ENCODE measurements at regions not wholly inside any gene's neighbourhood (a gene's known extent, or its start where the extent isn't known, plus 50 kb on each side); places are given as distances from the start of the nearest gene placed in this dataset.
"Not testable (repeated sequence)": the region's sequence is repeated elsewhere in the genome, so short reads cannot be mapped to it uniquely, and the experiment has no call there.

DNA sequence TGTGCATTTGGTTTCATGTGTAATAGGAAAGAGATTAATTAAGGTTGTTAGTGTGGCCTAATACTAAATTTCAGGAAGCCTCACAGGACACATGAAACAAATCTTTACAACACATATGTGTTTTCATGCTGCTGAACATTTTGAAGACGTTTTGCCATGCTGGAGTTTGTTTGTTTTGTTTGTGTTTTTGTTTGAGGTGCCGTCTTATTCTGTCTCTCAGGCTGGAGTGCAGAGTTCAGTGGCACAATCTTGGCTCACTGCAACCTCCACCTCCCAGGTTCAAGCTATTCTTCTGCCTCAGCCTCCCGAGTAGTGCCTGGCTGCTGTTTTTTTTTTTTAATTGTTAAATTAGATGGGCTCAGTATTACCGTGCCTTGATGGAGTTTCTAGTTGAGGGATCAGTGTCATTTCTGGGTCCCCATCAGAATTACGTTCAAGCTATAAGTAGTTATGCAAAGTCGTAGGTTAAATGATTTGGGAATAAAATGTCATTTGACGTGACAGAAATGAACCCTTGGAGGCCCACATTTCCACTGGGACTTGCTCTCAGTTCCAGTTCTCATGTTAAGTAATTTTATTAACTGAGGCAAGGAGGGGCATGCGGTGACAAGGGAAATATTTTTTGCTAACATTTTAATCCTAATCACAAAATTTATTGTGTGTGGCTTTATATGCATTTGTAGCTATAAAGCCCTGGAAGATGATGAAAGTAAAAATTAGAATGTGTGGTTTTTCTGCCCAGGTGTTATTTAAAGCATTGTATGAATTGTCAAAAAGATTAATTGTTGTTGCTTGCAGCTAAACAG lies 196.9 kb downstream of the TM9SF2 start:
- DNase-seq, result no peak

DNA sequence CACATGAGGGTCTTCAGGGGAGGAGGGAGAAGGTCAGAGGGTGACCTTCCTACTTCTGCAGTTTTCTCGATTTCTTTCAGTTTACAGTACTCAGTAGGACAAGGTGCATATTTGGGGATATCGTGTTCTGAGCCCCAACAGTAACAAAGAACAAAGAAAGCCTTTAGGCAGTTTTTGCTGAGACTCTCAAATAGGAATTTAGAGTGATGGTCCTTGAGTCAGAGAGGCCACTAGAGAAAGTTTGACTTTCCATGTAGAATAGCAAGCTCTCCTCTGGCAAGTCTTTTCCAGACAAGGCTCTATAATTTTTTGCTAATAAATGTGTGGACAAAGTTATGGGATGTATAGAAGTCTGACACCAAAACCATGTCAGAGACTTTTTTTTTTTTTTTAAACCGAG lies 194.6 kb downstream of the TM9SF2 start:
- no peak for DNase-seq

DNA sequence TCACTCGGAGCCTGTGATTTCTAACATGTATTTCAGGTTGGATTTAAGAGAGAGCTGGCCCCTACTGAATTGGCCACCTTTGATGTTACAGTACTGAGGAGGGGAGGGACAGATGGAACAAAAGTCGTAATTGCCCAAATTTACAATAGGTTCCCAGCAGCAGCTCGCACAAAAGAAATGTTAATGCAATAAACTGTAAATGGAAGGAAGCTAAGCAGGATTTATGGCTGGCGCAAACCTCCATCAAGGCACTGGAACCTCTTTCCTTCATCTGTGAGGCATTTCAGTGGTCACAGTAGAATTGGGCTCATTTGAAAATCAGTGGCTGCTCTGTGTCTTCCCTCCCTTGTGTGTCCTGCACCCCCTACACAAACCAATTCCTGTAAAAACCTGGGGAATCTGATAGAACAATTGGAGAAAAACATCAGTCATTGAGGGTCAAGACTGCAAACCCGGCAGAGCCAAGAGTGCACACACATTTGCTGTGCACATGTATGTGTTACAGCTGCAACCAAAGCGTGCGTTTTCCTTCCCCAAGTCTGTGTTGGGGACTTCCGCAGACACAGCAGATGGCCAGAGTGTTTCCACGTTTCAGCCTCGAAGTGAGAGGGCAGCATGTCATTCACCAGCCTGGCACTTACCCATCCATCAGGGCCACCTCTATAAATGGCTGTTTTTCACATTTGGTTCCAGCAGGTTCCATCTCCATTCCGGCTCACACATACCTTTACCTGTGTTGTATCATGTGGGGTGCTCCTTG lies 192.8 kb downstream of the TM9SF2 start:
- no peak for DNase-seq

DNA sequence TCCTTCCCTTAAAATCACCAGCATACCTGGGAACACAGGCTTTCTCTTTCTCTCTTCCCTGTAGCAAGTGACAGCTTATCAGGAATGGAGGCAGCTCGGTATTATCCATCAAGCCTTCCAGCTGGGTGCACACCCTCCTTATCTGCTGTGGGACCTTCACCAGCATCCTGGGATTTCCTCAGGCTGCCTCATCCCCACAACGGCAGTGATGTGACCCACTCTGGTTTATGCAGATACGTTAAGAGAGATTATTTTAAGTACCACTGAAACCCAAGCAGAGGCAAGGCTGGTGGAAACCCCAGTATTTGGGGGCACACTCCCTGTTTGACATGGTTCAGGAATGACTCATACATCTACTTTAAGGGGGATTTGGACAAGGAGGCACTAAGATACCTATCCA lies 192.1 kb downstream of the TM9SF2 start:
- no peak for DNase-seq

DNA sequence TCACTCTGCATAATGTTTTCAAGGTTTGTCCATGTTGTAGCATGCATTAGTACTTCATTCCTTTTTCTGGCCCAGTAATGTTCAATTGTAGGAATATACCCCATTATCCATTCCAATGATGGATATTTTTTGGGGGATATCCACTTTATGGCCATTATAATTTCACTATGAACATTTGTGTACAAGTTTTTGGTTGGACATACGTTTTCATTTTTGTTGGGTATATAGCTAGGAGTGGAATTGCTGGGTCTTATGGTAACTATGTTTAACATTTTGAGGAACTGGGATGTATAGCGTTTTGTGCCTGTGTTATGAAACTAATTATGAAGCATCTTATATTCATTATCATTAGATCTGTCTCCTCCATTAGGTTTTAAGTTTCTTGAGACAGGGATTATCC lies 191.6 kb downstream of the TM9SF2 start:
- DNase-seq, result no peak

DNA sequence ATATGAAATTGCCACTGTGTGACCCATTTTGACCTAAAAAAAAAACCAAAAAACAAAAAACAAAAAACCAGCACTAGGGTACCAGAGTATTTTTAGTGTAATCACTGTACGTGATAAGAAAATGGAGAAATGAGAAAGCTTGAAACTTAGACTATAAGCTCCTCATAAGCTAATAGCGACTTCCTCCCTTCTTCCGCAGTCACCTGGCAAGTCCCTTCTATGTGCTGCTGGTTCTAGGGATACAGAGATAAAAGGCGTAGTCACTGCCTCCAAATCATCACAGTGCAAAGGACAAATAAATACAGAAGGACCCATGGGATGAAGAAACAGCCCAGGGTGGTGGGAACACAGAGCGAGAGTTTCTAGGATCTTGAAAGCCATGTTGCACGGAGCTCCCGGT lies 190.3 kb downstream of the TM9SF2 start:
- DNase-seq, result no peak

DNA sequence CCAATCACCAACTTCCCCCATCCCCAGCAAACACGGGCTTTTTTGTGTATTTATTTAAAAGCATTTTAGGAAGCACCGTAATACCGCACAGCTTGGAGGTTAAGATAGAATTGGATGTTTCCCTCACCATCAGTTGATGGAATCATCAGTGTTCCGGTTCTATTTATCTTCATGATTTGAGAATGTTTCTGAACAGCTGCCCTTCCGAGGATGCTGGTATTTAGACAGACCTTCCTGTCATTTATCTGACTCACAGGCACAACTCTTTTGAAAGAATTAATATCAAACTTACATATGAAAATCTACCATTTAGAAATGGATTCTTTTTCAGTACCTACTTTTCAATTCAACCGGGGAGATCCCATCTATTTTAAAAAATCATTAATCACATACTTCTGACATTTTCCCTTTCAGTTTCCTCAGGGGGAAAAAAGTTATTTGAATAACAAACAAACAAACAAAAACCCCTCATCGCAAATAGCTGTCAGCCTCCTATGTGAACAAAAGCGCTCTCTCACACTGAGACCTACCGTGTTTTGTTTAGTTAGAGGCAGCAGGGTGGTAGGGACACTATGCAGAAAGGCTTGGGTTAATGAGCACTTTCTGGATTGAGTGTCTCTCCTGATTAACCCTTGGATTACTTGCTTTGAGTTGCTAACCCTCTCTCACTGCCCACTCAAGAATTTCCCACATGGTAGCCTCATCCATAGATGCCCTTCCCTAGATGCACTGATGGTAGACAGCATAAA lies 189.3 kb downstream of the TM9SF2 start:
- no peak for DNase-seq

DNA sequence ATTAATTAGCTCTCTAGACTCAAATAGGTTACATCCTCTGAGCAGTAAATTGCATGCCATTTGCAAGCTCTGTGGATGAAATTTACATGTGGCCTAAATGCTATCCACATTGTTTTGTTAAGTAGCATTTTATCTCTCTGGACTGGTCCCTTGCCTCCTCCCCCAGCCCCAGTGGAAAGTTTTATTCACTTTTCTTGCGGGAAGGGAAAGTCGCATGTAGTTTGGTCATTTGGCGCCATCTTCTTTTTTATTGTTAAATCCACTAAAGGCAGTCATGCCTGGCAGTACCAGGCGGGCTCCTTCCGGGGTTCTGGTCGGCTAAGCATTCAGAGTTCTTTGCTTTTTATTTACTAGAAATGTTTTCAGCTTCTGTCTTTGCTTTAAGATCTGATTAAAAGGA lies 188.7 kb downstream of the TM9SF2 start:
- no peak for DNase-seq

DNA sequence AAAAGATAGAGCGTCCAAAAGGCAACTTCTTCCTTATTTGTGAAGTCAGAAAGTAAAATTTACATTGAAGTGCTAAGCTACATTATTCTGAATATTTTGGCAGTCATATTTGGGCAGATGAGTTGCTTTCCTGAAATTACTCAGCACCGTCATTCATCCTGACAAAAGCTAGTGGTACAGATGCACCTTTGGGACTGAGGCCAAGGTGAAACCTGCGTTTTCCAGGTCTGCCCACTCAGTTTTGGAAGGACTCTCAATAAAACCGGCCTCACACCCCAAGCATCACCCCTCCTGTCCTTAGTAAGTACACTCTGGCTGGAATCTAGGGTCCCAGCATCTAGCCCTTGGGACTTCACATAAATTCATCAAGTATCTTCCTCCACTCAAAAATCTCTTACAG lies 187.5 kb downstream of the TM9SF2 start:
- no peak for DNase-seq

DNA sequence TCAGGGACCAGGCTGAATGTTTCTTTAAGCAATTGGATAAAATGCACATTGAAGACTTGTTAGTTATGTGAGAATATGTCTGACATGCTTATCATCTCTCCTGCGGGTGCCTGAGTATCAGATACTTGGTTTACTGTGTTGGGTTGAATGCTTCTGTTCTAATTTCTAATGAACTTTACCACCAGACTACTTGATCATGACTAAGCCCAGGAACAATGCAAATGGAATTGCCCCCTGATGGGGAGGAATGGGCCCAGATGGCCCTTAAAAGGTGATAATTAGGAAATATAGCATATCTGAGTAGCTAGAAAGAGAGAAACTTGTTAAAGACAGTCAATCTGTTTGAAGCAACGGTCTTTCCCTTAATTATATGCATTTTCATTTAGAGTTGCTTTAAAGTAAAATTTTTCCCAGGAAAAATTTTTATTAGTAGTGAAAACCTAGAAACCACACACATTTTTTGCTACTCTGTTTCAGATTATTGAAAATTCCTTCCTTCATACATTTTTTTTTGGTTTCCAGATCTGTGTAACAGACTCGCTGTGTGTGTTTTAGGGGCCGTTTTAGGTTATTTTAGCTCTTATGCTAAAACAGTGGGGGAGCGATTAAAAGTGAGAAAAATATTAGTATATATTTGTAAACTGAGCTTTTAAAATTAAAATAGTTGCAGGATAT lies 186.6 kb downstream of the TM9SF2 start:
- no peak for DNase-seq

DNA sequence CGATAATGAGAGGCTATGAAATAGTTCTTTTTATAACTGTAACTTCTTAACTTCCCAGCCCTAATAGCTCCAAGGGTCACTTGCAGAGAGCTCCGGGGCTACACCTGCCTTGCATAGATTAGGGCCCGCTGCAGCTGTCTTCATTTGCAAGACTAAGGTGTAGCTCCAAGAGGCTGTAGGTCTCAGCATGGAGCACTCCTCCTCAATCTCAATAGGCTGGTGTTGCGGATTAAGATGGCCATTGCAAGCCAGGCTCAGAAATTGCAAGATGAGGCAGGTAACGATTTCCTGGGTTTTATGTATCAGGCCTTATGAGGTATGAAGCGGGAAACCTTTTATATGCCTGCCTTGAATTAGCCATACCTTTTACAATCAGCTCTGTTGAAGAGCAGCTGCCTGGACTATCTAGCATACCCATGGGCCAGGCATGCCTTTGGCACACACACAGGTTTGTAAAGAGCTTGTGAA lies 185.7 kb downstream of the TM9SF2 start:
- no peak for DNase-seq

DNA sequence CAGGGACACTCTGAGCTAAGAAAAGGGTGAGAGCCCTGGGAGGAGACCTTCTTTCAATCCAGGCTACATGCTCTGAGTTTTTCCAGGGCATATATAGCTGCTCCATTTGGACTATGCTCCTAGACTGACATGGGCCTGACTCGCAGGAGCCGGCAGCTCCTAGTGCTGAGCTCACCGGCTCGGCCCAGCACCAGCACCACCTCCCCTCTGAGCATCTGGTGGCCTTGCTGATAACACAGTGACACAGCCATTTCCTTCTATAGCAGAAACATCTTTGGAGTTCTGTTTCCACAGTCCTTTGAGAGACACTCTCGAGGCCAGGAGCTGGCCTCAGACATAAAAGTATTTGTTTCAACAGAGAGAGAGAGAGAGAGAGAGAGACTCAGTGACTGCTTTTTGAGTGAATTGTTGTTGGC lies 184.9 kb downstream of the TM9SF2 start:
- no peak for DNase-seq

DNA sequence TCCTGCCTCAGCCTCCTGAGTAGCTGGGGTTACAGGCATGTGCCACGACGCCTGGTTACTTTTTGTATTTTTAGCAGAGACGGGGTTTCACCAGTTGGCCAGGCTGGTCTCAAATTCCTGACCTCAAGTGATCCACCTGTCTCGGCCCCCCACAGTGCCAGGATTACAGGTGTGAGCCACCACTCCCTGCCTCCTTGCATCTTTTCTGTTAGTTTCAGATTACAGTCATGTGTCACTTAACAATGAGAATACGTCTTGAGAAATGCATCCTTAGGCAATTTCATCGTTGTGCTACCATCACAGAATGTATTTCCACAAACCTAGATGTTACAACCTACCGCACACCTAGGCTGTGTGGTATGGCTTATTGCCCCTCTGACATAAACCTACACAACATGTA lies 180.4 kb downstream of the TM9SF2 start:
- no peak for DNase-seq

DNA sequence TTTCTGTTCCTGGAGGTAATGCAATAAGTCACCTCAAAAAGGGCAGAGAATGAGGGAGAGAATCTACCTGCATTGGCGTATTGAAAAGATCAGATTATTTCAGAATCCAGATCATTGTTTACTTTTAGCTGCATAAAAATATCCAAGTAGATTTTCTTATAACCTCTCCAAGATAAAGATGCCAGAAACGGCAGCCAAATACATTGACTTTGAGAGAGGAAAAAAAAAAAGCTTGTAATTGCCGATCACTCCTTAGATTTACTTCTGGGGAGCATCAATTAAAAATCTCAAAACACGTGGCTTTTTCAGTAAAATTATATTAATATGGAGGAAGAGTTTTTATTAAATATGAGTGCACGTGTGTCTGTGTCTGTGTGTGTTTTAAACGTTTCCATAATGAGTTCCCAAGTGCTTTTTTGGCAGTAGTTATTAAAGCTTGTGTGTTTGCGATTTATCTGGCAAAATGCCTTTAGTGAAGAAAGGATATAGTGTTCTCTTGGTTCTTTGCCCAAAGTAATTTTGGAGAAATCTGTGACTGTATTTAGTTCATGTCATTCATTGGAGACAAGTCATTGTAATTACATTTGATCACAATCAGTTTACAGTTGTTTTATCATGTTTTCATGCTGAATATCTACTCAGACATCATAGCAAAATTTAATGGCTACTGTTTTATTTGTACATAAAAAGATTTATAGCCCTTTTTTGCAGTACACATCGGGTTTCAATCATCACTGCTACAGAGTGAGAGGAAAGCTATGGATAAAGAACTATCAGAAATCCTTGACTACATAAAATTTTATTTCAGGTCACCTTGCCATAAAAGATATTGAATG lies 176.1 kb downstream of the TM9SF2 start:
- no peak for DNase-seq

DNA sequence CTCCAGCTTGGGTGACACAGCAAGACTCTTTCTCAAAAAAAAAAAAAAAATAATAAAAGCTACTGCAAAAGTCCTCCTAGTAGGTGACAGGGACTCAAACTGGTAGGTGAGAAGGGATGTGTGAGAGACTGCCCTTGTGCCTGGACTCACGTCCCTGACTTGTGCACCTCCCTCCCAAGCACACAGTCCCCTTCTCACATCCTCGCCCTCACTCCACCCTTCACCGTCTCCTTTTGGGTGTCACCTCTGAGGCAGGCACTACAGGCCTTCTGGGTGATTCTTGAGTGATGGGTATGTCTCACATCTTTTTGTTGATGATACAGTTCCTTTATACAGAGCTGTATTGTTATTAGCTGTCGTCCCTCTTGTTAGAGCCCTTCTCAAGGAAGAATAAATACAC lies 170.5 kb downstream of the TM9SF2 start:
- no peak for DNase-seq

DNA sequence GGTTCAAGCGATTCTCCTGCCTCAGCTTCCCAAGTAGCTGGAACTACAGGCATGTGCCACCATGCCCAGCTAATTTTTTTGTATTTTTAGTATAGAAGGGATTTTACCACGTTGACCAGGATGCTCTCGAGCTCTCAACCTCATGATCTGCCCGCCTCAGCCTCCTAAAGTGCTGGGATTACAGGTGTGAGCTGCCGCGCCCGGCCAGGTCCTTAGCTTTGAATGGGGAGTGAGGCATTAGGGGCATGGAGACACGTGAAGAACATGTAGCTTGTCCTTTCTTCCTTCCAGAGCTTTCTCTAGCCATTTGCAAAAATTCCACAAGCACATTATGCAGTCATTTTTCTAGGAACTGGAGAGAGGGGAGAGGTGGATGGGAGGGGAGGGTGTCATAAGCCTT lies 167.8 kb downstream of the TM9SF2 start:
- DNase-seq, result not testable (repeated sequence)

DNA sequence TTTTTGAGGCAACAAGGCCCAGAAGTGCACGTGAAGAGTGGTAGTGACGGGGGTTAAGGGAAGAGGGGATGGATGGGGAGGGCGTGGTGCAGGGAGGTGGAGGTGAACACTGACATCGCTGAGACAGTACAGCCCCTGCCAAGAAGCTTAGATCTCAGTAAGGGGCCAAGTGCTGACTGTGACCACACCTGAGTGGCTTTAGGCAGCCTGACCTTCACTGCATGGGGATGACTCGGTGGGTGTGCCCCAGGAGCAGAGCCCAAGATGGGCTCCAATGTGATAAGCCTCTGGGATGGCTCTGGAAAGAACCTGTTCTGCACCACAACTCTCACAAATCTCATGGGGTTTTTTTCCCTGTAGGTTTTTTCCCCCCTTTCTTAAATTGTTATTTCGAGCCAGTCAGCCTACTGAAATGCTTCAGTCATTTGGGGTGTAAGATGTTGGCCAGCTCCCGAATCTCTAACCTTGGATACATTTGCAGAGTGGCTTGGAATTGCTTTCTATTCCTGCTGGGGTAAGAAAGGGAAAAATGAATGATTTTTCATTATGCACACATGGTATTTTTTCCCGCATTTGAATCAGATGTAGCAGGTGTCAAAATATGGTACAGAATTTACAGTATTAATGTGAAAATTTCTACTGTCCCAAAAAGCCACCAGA lies 165.0 kb downstream of the TM9SF2 start:
- DNase-seq, result no peak

DNA sequence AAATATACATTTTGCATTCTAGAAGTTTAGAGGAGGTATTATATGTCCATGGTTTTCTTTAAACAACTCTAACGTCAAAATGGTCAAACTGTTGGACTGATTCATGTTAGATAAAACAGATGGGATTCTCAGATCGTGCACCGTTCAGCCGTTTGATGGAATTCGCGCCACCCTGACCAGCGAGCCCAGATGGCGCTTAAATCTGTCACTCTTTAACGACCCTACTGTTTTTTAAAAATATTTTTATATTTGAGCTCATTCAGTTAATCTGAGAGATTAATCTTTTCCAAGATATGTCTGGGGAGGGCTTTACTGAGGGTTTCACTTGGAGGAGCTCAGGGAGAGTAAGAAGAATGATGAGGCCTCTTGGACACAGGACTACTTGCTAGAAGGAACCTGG lies 164.4 kb downstream of the TM9SF2 start:
- DNase-seq, result no peak

DNA sequence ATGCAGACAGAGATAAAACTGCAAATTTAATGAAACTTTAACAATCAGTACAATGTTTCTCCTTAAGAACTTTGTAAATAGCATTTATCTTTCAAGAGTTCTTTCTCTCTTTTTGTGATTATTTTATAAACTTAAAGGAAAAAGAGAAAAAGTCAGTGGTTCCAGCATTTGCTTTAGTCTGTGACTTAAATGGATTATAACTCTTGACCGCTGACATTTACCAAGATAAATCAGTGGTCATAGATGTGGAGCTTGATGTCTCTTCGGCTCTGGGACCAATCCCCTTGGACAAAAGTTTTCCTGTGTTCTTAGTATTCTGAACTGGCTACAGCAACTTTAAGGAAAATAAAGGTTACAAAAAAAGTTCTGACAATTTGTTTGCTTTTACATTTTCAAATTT lies 162.6 kb downstream of the TM9SF2 start:
- no peak for DNase-seq

DNA sequence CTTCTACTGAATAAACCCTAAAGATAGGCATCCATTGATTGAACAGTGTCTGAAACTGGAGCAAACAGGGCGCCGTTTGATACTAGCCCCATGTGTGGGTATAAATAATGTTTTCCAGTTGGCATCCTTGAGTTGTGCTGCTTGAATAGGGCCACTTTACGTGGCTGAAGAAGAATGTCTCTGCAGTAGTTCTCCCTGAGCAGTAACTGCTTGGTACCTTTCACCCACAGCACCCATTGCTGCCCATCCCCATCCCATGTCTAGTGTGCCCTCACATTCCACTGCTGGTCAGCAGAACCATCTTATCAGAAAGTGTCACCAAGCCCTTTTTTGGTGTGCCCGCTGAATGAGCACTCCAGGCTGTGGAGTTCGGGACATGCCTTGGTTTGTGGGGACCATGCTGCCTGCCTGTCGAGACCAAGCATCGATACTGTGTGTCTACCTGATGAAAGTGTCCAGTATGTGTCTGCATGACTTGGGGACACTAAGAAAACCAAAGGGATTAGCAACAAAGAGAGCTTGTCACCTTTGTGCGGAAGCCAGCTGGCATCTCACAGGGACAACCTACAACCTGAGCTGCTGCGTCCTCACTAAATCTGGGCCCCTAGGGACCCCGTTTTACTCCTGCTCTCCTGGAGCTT lies 162.0 kb downstream of the TM9SF2 start:
- no peak for DNase-seq
